Kidney (tissue), 13 donors: ENCODE measurements at regions not wholly inside any gene's neighbourhood (a gene's known extent, or its start where the extent isn't known, plus 50 kb on each side); places are given as distances from the start of the nearest gene placed in this dataset.

ENCODE experiments used
- DNase-seq, 5 donors: peaks; one replicate each; pipeline ENCODE4 v3.0.0-alpha.2; 2013 to 2020
- FAIRE-seq: peaks from 2 replicates; lab custom pipeline; 2012; peaks lifted over from hg19 to GRCh38; lab: Jason Lieb, UNC
- H3K27ac ChIP-seq, 2 donors: one replicate each; pipeline ENCODE4 v1.7.0; 2013; ENCODE audit warnings: low read depth in 2 of 2, low read length in 2 of 2, inconsistent platforms in 1 of 2
- H3K27me3 ChIP-seq: one replicate; pipeline ENCODE4 v1.7.1; 2013; ENCODE audit warnings: low read length, inconsistent platforms; ENCODE audit not compliant: control insufficient read depth, insufficient read depth
- H3K36me3 ChIP-seq, 3 donors: one replicate each; pipeline versions ENCODE4 v1.7.0 to v1.7.1; 2013; ENCODE audit warnings: low read length in 3 of 3, control low read depth in 1 of 3, inconsistent platforms in 1 of 3; ENCODE audit not compliant: insufficient read depth in 3 of 3, control insufficient read depth in 2 of 3
- H3K4me1 ChIP-seq, 3 donors: one replicate each; pipeline versions ENCODE4 v1.7.0 to v1.7.1; 2013; ENCODE audit warnings: low read length in 3 of 3, inconsistent platforms in 1 of 3, low read depth in 1 of 3; ENCODE audit not compliant: control insufficient read depth in 2 of 3, insufficient read depth in 2 of 3
- H3K4me3 ChIP-seq, 3 donors: one replicate each; pipeline versions ENCODE4 v1.7.0 to v1.8.1; 2013; ENCODE audit warnings: low read length in 3 of 3, control low read depth in 1 of 3, inconsistent platforms in 1 of 3
- H3K9ac ChIP-seq, 3 donors: one replicate each; pipeline versions ENCODE4 v1.7.0 to v1.7.1; 2013; ENCODE audit warnings: low read length in 3 of 3, control low read depth in 1 of 3, inconsistent platforms in 1 of 3
- H3K9me3 ChIP-seq, 3 donors: one replicate each; pipeline versions ENCODE4 v1.7.0 to v1.7.1; 2013; ENCODE audit warnings: low read length in 3 of 3, control low read depth in 1 of 3, inconsistent platforms in 1 of 3; ENCODE audit not compliant: control insufficient read depth in 2 of 3, insufficient read depth in 1 of 3
- intact Hi-C: fragments of 100-400 bp; cut with DNase I; formaldehyde crosslinking; loops from one replicate; pipeline ENCODE4 v1.11.1; 2022
- TF ChIP-seq, protein P1 (sequence below): IDR thresholded peaks from 3 replicates; pipeline ENCODE4 v1.5.1; 2012; ENCODE audit warnings: mild to moderate bottlenecking, moderate library complexity, borderline replicate concordance; ENCODE audit not compliant: insufficient read depth; ENCODE audit errors: extremely low read depth
- donor health status: control.
- donor health status: control.
- donor health status: control.
- donor health status: control.
- donor health status: control.
- donor health status: DM: yes; HTN: yes; CAD: no.
- donor health status: Normal renal cell carcinoma (clear cell type).

- Histone ChIP-seq H3K27ac (no peak overlapping the region), H3K27me3 (no peaks in the 10 kb centered on the region), H3K36me3 (no peaks in the 10 kb centered on the region), H3K9me3 (no peaks in the 10 kb centered on the region), H3K9ac (no peak overlapping the region), H3K4me1 (no peaks in the 10 kb centered on the region), H3K4me3 (no peak overlapping the region)
- TF ChIP-seq, protein P1, sequence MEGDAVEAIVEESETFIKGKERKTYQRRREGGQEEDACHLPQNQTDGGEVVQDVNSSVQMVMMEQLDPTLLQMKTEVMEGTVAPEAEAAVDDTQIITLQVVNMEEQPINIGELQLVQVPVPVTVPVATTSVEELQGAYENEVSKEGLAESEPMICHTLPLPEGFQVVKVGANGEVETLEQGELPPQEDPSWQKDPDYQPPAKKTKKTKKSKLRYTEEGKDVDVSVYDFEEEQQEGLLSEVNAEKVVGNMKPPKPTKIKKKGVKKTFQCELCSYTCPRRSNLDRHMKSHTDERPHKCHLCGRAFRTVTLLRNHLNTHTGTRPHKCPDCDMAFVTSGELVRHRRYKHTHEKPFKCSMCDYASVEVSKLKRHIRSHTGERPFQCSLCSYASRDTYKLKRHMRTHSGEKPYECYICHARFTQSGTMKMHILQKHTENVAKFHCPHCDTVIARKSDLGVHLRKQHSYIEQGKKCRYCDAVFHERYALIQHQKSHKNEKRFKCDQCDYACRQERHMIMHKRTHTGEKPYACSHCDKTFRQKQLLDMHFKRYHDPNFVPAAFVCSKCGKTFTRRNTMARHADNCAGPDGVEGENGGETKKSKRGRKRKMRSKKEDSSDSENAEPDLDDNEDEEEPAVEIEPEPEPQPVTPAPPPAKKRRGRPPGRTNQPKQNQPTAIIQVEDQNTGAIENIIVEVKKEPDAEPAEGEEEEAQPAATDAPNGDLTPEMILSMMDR, result no peak
- no peak for DNase-seq
- intact Hi-C loops, result no loop called here
- no peak for FAIRE-seq
These were observed 511.1 kb upstream of the PROK2 start for GRCh38 chr3:72295962-72296450.

DNA sequence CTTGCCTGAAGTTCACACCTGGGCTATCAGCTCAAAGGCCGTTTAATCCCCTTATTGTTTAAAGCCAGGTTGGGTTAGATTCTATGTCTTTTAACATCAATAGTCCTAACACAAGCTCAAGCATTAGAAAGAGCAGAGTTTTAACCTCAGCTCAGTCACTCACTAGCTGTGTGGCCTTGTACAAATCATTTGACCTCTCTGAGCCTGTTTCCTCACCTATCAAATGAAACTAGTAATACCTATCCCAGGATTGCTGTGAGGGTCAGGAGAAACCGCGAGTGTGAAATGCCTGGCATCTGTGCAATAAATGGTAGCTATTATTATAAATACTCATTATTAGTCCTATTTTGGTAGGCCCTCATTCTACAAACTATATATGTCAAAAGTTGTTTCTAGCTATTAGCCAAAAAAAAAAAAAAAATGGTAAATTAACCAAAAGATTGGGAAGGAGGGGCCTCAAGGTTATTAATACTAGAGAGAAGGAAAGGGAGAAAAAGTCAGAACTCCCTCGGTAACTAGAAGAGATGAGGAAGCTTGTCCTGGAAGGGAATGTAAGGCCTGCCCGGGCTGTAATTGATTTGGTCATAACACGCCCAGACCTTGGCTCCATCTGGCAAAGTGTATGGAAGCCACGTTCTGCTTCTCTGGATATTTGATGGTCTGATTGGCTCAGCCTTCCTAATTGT is 510.5 kb upstream of the PROK2 start:
- Histone ChIP-seq H3K9ac (no peak overlapping the region), H3K4me3 (no peak overlapping the region), H3K36me3 (no peaks in the 10 kb centered on the region), H3K27ac (no peak overlapping the region), H3K4me1 (no peaks in the 10 kb centered on the region), H3K27me3 (no peaks in the 10 kb centered on the region), H3K9me3 (no peaks in the 10 kb centered on the region)
- DNase-seq (no peak), FAIRE-seq (no peak)
- intact Hi-C loops, result no loop called here
- TF ChIP-seq, protein P1, result no peak

DNA sequence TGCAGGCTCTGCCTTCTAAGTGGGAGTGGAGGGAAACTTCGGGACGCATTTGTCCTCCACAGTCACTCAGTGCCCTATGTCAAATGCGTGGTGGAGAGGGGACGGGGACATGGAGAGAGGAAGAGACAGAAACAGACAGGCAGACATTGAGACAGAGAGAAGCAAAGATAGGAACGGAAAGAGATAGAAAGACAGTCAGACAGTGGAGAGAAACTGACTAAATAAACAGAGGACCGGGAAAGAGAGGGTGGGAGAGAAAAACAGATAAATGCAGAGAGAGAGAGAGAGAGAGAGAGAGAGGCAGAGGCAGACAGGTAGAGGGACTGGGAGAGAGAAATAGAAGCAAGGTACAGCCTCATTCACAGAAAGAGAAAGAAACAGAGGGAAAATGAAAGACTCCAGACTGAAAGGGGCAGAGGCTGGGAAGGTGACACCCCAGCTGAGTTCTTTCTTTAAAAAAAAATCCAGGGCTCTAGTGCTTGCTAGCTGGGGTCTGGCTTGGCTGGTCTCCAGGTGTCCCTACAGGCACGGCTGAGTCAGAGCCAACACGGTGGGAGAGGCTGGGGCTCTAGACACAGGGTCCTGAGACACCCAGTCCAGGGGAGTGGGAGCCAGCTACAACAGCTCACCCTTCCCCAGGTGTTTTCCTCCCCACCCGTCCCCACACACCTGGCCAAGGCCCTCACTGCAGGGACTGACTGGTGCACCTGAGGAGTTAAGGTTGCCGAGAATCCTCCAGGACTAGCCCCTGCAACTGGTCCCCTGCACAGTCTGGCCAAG is 506.1 kb upstream of the PROK2 start:
- Histone ChIP-seq H3K27me3 (no peaks in the 10 kb centered on the region), H3K4me3 (no peak overlapping the region), H3K9me3 (no peaks in the 10 kb centered on the region), H3K4me1 (peaks cover 0 to 3% (median 0%) of the 10 kb centered on the region in 3 donors), H3K9ac (no peak overlapping the region), H3K36me3 (no peaks in the 10 kb centered on the region), H3K27ac (no peak overlapping the region)
- DNase-seq (no peak), FAIRE-seq (no peak)
- intact Hi-C loops, result no loop called here
- TF ChIP-seq, protein P1, result no peak
